OCI-LY1 (cell line): ENCODE measurements at regions not wholly inside any gene's neighbourhood (a gene's known extent, or its start where the extent isn't known, plus 50 kb on each side); places are given as distances from the start of the nearest gene placed in this dataset.

Experiments used
- EZH2 ChIP-seq: fragments of 200-600 bp; sonication (generic), shearing (Covaris generic); IDR thresholded peaks from 2 replicates; pipeline ENCODE4 v1.8.0; 2017; ENCODE audit warnings: borderline replicate concordance, mixed run types, mild to moderate bottlenecking, antibody characterized with exemption, low read length, moderate library complexity, mixed read lengths
- TF ChIP-seq, protein P1 (sequence below): fragments of 200-600 bp; sonication (generic), shearing (Covaris generic); IDR thresholded peaks from 2 replicates; pipeline ENCODE4 v1.5.1; 2017; ENCODE audit warnings: mild to moderate bottlenecking, antibody characterized with exemption, low read length, moderate library complexity, mixed read lengths

DNA sequence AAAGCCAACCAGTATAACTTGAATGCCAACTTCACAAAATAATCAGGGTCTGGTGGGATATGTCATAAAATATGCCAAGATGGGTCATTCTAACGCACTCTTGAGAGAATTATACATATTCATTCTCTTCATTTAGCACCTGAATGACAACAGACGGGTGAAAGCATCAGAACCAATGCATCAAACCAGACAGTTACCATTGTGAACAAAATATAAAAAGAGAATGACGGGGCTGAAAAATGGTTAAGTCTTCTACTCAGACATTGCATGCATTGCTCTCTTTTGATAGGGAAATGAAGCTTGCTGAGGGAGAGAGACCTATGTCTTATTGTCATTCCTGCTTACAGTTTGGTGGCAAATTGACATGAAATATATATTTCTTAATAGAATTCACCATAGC, 702.1 kb downstream of the NOVA1 start:
- TF ChIP-seq, protein P1, sequence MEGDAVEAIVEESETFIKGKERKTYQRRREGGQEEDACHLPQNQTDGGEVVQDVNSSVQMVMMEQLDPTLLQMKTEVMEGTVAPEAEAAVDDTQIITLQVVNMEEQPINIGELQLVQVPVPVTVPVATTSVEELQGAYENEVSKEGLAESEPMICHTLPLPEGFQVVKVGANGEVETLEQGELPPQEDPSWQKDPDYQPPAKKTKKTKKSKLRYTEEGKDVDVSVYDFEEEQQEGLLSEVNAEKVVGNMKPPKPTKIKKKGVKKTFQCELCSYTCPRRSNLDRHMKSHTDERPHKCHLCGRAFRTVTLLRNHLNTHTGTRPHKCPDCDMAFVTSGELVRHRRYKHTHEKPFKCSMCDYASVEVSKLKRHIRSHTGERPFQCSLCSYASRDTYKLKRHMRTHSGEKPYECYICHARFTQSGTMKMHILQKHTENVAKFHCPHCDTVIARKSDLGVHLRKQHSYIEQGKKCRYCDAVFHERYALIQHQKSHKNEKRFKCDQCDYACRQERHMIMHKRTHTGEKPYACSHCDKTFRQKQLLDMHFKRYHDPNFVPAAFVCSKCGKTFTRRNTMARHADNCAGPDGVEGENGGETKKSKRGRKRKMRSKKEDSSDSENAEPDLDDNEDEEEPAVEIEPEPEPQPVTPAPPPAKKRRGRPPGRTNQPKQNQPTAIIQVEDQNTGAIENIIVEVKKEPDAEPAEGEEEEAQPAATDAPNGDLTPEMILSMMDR = no peak
- no peak for TF ChIP-seq EZH2
